ENCODE measurements at regions not wholly inside any gene's neighbourhood (a gene's known extent, or its start where the extent isn't known, plus 50 kb on each side); places are given as distances from the start of the nearest gene placed in this dataset.

- TF ChIP-seq MED1 (CRISPR knock-in tag; IDR thresholded peaks at IDR 0.05; ENCODE audit: borderline replicate concordance) (no peak), BCOR (IDR thresholded peaks at IDR 0.05) (no peak), NONO (IDR thresholded peaks at IDR 0.05; ENCODE audit: low read depth in 2 of 2, low read length in 1 of 2) (no peak), ZBTB8A (IDR thresholded peaks at IDR 0.05; ENCODE audit: partially characterized antibody) (no peak), FOXK2 (conservative IDR thresholded peaks at IDR 0.05 in 1 of 2, IDR thresholded peaks at IDR 0.05 in 1 of 2; ENCODE audit: low read depth in 2 of 2) (peak in 1 of 2 experiments; percentile 52; a peak in 2 of 4 replicates), REST (IDR thresholded peaks at IDR 0.05; ENCODE audit: borderline replicate concordance) (no peak), REST (CRISPR knock-in tag; IDR thresholded peaks at IDR 0.05; ENCODE audit: low read depth) (no peak), BCL6 (CRISPR knock-in tag; IDR thresholded peaks at IDR 0.05) (no peak), ZFX (CRISPR knock-in tag; IDR thresholded peaks at IDR 0.05) (no peak), TFAM (CRISPR knock-in tag; conservative IDR thresholded peaks at IDR 0.05) (no peak), U2AF2 (optimal IDR thresholded peaks at IDR 0.05; ENCODE audit: low read depth, low read length) (no peak), ETS2 (tag; IDR thresholded peaks at IDR 0.05; ENCODE audit: borderline replicate concordance, poor library complexity, severe bottlenecking) (no peak), HMG20B (CRISPR knock-in tag; IDR thresholded peaks at IDR 0.05) (no peak), NCOR1 (IDR thresholded peaks at IDR 0.05) (0 out of 2 replicates have a peak, but pooled peaks have one; percentile 26)
- TF ChIP-seq, protein P1, sequence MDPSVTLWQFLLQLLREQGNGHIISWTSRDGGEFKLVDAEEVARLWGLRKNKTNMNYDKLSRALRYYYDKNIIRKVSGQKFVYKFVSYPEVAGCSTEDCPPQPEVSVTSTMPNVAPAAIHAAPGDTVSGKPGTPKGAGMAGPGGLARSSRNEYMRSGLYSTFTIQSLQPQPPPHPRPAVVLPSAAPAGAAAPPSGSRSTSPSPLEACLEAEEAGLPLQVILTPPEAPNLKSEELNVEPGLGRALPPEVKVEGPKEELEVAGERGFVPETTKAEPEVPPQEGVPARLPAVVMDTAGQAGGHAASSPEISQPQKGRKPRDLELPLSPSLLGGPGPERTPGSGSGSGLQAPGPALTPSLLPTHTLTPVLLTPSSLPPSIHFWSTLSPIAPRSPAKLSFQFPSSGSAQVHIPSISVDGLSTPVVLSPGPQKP (CRISPR knock-in tag; IDR thresholded peaks at IDR 0.05), result no peak
- TF ChIP-seq, protein P2, sequence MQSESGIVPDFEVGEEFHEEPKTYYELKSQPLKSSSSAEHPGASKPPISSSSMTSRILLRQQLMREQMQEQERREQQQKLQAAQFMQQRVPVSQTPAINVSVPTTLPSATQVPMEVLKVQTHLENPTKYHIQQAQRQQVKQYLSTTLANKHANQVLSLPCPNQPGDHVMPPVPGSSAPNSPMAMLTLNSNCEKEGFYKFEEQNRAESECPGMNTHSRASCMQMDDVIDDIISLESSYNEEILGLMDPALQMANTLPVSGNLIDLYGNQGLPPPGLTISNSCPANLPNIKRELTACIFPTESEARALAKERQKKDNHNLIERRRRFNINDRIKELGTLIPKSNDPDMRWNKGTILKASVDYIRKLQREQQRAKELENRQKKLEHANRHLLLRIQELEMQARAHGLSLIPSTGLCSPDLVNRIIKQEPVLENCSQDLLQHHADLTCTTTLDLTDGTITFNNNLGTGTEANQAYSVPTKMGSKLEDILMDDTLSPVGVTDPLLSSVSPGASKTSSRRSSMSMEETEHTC (IDR thresholded peaks at IDR 0.05), result no peak
- TF ChIP-seq, protein P3, sequence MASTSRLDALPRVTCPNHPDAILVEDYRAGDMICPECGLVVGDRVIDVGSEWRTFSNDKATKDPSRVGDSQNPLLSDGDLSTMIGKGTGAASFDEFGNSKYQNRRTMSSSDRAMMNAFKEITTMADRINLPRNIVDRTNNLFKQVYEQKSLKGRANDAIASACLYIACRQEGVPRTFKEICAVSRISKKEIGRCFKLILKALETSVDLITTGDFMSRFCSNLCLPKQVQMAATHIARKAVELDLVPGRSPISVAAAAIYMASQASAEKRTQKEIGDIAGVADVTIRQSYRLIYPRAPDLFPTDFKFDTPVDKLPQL (IDR thresholded peaks at IDR 0.05; ENCODE audit: extremely low read depth, insufficient read length), result no peak
Observed at GRCh38 chr2:215833531-215834162, 179.7 kb downstream of the MREG start (continued).
